ENCODE measurements at regions not wholly inside any gene's neighbourhood (a gene's known extent, or its start where the extent isn't known, plus 50 kb on each side); places are given as distances from the start of the nearest gene placed in this dataset.

- TF ChIP-seq POLR2A (IDR thresholded peaks at IDR 0.05; ENCODE audit: low read length) (no peak), GATA1 (IDR thresholded peaks at IDR 0.05; ENCODE audit: low read depth, low read length) (no peak)
Observed at GRCh38 chr4:137468836-137469235, 63.5 kb downstream of the PCDH18 start.

Measured in erythroblast (primary cell).